CD4-positive, alpha-beta T cell treated with Interleukin-21 for 1 hour (primary cell): ENCODE measurements at regions not wholly inside any gene's neighbourhood (a gene's known extent, or its start where the extent isn't known, plus 50 kb on each side); places are given as distances from the start of the nearest gene placed in this dataset.

Experiments
- DNase-seq: peaks from one replicate; pipeline ENCODE4 v3.0.0-alpha.2; 2020

DNA sequence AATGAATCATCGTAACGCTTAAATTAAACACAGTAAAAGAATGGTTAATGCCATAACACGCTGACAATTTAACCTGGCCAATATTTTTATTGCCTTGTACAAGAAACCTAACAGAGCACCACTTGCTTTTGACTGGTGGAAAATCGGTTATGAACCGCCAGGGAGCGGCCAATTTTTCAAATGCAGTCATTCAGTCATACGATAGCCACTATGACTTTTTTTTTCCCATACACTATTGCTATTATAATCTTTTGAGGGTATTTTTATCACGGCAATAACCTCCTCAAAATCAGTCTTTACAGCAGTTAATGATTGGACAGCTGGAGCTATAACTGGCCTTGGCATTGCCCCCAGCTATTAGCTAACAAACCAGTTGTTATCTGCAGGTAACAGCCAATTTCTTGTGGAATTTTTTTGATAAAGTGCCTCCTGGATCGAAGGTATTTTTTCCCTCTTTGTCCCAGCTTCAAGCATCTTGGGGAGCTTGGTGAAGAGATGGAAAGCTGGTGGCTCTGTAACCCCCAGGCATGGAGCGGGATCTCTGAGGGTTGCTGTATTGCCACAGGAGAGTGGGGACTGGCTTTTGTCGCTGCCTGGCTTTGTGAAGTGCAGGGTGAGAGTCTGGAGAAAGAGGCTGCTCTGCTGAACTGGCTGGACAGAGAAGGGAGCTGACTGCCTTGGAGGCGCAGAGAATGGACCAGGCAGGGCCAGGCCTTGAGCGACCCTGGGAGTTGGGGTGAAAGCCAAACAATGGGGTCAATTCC, 198.4 kb upstream of the ZNF536 start:
- DNase-seq, result no peak

DNA sequence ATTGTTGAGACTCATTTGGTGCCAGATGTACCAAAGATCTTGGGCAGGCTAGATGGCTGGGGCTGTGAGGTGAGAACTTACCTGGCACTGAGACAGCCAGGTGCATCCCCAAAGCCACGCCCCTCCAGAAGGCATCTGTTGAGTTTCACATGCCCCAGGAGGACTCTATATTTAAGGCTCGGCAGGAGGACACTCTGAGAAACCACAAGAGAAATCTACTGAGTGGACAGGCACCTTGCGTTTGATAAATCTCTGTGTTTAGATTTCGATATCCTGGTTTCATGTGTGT, 197.9 kb upstream of the ZNF536 start:
- DNase-seq, result no peak

DNA sequence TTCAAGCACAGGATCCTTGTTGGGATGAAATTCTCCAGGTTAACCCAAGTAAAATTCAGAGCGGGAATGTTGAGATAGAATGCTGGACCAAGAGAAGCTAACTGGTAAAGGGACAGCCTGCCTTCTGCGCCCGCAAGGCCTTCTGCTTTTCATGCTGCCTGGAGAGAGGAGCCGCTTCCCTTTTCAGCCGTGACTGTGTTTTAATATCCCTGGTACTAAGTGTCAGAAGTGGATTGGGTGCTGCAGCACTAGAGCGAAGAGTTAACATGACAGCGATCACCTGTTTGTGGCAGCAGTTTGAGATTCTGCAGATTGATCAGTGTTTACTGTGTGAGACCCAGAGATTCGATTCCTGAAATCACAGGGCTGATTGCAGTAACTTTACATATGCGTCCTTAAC, 197.4 kb upstream of the ZNF536 start:
- no peak for DNase-seq

DNA sequence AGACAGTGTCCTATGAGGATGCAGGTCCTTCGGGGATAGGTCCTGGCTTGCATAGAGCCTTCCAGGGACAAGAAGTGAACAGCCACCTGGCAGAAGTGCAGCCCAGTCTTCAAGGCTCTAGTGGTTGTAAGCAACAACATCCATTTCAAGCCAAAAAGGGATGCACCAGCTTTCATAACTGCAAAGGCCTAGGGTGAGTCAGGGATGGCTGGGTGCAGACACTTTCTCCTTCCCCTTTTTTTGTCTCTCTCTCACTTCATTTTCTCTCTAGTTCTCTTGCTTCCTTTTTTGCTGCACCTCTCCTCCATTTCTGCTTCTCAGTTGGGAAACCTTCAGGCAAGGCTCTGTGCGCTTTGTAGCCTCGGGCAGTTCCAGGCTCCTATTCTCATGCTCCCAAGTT, 196.2 kb upstream of the ZNF536 start:
- no peak for DNase-seq

DNA sequence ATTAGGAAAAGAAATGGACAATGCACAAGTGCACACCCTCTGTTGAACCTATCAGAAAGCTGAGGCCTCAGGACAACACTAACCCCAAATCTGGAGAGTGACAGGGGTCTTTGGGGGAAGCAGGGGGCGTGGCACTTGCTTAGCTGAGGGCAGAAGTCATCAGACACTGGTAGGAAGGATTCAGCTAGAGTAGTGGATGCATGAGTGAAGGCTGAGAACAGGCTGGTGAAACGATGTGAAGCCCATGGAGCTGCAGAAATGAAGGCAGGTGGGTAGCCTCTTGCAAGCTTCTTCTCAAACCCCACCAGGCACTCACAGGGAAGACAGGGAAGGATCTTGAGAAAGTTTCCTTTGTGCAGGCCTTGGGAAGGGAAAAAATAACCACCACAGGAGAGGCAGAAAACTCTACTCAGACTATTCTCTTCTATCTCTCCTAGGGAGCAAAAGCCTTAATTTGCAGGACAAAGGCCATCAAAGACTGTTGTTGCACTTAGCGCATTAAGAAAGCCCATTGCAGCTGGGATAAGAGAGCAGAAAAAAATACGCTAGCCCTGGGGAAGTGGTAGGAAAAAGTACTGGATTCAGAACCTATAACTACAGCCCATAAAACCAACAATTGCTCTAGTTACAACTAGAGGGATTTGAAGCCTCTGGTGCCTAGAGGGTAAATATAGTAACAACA, 193.3 kb upstream of the ZNF536 start:
- DNase-seq, result no peak

DNA sequence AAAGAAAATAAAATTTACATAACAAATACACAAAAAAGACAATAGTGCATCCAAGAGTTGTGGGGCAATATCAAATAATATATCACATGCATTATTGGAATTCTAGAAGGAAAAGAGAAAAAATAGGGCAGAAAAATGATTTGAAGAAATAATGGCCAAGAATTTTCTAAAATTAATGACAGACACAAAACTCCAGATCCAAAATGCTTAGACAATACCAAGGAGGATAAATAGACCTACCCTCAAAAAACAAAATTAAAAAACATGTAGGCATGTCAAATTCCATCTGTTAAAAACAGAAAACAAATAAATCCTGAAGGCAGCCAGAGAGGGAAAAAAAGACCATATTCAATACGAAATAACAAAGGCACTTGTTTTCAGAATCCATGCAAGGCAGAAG, 191.5 kb upstream of the ZNF536 start:
- no peak for DNase-seq

DNA sequence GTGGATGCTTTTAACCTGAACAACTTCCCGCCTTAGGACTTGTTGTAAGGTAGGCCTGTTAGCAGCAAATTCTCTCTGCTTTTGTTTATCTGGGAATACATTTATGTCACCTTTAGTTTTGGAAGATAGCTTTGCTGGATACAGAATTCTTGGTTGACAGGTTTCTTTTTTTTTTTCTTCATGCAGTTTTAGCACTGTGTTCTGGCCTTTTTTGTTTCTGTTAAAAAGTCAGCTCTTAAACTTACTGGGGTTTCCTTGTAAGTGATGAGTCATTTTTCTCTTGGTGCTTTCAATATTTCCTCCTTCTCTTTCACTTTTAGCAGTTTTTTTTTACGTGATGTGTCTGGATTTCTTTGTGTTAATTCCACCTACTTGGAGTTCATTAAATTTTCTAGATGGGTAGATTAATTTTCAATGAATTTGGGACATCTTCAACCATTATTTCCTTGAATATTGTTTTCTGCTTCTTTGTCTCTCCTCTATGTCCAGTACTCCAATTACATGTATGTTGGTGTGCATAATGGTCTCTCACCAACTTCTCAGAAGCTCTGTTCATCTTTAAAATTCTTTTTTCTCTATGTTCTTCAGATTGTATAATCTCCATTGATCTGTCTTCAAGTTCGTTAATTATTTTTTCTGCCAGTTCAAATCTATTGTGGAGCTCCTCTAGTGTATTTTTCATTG, 188.2 kb upstream of the ZNF536 start:
- no peak for DNase-seq

DNA sequence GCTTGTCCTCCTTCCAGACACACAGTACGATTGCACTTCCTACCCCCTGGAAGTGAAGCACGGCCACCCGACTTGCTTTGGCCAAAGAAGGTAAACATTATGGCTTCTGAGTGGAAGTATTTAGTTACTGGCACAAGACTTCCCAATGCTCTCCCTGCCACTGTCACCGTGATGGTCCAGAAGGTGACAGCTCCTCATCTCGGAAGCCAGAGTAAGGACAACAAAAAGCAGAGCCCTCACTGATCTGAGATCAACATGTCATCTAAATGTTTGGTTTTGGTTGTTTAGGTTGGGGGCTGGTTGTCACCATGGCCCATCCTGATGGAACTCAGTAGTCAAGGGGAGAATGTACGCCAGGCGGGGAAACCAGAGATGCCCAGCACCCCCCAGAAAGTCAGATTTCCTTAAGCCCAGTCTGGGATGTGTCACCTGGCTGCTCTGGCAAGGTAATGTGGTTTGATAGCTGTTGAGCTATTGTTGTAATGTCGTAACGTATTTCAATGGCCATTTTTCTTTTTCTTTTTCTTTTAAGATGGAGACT, 170.1 kb upstream of the ZNF536 start:
- DNase-seq, result no peak

DNA sequence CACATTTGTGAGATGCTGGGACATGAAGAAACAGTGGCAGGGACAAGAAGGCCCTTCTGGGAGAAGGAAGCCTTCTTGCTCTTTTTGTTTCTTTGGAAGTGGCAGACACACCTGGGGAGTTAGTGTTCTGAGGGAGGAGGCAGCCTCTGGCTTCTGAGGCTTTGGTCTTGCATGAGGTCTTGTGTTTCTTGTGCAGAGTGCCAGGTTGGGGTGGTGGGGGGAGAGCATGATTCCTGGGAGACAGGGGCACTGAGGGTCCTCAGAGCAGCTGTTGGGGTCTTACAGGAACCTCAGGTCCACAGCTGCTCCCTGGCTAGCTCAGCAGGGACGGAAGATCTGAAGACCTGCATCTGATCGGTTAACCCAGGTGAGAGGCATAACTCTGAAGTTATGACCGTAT, 167.5 kb upstream of the ZNF536 start:
- no peak for DNase-seq

DNA sequence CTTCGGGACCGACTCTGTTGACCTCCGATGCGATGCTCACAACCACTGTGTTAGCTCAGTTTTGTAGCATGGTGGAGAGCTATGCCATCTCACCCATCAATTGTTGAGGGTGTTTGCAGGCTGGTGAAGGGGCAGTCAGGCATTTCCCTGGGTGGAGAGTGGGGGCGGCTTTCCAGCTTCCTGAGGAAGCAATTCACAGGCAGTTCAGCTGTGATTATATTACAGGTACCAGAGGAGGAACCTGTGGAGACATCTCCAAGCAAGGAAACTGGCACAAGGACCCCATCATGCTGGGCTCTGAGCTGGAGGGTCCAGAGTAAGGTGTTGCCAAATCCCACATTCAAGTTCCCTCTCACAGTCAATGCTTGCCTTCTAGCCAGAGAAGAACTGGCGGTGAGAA, 166.0 kb upstream of the ZNF536 start:
- no peak for DNase-seq

DNA sequence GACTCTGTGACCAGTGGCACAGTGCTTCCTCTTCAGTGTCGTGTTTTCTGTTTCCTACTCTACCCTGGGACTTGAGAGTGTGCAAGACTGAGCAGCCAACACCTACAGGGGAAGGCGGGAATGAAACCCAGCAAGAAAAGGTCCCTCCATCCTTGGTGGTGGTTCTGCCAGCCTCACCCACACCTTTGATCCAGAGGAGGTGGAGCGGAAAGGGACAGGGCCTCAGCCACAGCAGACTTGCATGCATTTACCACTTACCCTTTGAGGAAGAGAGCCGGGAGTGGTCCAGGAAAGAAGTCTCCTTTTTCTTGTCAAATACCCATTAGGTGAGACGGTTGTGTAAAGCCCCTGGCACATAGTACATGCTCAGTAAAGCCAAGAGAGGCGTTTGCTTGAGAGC, 164.8 kb upstream of the ZNF536 start:
- no peak for DNase-seq

DNA sequence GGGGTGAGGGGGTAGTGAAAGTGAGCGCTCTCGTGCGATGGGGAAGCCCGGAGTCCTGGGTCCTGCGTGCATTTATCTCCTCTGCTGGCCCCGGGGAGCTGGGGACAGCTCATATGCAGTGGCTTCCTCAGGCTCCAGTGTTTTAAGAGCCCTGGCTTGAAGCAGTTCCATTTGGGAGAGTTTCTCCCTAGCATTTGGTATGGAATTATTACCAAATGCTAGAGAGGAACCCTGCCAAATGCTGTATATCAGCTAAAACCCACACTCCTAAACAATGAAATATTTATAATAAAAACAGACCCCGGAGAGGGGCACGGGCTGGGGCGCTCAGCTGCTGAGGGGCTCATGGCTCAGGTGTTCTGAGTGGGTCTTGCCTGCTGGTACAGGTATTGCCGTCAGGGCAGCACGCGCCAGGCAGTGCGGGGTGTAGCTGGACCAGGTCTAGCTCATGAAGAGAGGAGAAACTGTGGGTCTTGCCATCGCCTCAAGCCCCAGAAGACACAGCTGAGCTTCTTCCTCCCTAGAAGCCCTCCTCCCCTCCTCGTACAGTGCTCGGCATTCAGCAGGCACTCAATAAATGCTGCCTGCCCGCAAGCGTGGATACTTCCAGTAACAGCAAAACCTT, 163.6 kb upstream of the ZNF536 start:
- no peak for DNase-seq

DNA sequence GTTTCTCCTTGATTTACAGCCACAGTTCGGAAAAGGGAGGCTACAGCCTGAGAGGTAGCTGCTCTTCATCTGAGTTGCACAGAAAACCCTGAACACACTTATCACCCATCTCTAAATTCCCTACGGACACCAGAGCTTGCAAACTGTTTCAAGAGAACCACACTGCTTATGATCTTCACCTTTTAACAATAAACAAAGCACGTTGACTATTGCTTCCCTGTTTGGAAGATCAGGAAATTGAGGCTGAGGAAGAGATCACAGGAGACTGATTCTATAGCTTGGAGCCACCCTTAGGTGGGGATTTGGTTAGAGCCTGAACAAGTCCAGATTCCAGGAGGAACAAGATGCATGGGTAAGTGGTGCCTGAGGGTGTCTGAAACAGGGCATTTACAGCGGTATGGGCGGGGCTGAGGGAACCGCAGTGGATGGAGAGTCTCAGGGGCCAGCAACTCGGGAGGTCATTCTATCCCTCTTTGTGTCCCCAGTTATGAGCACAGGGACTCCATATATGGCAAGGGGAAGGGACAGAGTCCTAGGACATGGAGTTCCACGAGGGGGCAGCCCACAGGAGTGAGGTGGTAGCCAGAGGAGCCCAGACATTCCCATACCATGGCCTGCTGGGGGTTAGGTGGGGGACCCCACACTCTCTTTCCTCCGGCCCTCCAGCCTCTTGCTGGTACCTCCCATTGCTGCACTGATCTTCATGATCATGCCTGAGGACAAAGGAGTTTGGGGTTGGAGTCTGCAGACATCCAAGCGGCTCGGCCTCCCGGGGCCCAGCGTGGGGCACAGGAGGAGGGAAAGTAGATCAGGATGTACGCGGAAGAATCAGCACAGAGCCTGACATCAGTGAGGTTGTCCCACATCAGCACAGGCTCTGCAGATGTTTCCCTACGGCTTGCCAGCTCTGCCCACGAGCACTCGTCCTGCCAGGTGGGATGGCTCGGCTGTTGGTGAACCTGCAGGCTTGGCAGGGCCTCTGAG, 162.3 kb upstream of the ZNF536 start:
- DNase-seq, result no peak

DNA sequence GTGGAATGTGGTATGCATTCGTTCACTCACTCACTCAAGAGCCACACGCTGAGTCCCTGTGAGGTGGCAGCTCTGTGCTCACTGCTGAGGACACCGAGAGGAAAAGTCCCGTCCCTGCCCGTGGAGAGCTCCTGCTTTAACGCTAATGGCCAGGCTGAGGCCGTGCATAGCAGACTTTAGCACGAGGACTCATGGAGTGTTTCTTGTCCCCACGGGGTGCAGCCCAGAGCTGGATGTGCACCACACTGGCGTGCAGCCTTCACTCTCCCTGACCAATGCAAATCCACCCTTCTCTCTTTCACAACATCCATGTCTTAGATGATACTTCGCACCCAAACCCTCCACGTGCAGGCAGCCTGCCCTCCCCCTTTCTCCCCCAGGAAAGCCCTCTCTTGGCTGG, 159.6 kb upstream of the ZNF536 start:
- no peak for DNase-seq

DNA sequence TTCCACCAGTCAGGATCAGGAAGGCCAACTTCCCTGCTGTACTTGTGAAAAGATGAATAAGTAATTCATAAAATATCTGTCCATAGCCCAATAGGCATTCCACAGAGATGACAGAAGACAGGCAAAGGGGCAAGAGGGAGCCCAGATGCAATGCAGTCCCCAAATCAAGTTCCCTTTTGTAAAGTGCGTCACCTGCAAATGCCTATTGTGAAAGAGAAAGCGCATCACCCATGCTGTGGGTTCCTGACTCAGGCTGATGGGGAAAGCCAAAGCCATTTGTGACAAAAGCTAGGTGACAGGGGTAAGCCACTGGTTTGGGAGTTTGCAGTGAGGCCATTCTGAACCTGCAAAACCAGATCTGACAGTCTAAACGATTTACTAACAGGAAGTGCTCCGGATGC, 157.5 kb upstream of the ZNF536 start:
- DNase-seq, result no peak

DNA sequence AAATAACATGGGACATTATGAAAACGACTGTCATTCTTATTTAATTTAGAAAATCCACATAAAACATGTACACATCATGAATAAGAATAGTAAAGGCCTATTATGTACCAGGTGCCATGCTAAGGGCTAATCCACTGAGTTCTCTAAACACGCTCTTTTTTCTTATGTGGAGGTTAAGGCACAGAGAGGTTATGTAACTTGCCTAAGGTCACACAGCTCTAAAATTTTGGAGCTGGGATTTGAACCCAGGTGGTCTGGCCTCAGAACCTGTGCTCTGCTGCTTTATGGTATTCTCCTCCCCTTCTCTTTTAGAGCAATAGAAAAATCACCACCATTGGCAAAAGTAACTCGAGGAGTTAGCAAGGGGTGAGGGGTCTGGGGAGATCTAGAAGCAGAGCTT, 156.9 kb upstream of the ZNF536 start:
- no peak for DNase-seq

DNA sequence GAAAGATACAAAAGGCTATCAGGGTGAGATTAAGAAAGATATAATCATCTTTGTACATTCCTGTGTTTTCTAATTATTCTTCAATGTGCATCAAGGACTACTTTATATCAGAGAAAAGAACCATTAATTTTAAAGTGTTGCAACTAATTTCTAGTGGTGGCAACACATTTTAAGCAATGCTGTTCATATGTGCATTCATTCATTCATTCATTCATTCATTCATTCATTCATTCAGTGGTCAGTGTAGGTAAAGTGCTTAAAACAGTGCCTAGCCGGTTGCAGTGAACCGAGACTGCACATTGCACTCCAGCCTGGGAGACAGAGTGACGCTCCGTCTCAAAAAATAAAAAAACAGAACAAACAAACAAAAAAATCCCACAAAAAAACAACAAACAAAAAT, 155.7 kb upstream of the ZNF536 start:
- DNase-seq, result no peak

DNA sequence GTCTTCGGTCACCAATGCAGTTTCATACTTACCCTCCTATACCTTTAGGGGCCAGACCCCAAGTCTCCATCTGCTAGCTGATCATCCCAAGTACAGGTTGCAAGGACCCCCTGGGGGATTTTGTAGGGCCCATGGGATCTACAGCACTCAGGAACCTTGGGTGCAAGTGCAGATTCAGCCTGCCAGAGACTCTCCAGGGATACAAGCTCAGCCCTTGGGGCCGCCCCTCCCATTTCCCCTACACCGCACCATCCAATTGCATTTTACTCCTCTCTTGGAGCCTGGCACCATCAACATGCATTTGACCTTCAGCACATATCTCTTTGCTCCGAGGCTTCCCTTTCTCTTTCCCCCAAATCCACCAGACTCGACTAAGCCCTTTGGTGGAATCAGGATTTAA, 154.7 kb upstream of the ZNF536 start:
- DNase-seq, result no peak

DNA sequence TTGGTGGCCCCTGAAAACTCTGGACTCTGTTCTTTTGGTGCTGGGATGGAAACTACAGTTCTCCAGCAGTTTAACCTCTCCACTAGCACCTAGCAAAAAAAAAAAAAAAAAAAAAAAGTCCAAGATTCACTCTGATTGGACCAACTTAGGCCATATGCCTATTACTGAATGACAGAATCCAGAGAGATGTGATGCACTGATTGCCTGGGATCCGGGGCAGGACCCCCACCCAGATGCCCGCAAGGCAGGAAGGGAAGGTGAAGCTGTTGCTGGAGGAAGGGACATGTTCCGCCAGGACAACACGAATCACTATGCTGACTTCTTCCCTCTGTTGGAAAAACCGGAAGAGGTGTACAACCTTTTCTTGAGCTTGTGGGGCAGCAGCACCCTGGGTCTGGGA, 152.5 kb upstream of the ZNF536 start:
- no peak for DNase-seq

DNA sequence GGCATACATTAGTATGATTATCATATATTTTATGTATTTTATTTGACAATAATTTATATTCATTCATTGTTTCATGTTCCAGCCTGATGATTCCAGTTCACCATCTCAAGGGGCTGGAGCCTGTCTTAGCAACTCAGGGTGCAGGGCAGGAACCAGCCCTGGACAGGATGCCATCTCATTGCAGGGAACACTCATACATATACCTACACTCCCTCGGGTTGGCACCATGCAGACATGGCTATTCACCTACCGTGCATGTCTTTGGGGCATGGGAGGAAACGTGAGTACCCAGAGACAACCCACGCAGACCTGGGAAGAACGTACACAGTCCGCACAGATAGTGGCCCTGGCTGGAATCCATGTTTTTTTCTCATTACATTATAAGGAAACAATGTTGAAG, 151.0 kb upstream of the ZNF536 start:
- DNase-seq, result no peak

DNA sequence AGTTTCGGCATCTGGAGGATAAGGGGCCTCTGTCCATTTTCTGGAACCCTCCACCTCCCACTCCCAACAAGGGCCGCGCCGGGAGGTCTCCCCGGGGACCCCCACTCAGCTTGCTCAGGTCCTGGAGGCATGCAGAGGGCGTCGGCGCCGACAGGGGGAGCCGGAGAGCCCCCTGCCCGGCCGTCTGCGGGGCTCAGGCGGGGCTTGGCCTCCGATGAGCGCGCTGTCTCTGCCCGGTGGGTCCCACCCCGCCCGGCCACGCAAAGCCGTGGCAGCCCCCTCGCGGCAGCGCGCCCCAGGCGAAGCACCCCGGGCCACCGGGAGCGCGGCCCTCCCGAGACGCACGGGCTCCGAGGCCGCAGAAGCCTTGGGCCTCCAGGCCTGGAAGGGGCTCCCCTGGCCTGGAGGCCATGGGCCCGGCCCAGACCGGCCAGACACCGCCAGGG, 149.7 kb upstream of the ZNF536 start:
- DNase-seq, result no peak
